CD4-positive, CD25-positive, alpha-beta regulatory T cell (primary cell): ENCODE measurements at regions not wholly inside any gene's neighbourhood (a gene's known extent, or its start where the extent isn't known, plus 50 kb on each side); places are given as distances from the start of the nearest gene placed in this dataset.
A peak's percentile ranks its signal among the peaks of the same experiment; 100 is the strongest.
"Not testable (repeated sequence)": the region's sequence is repeated elsewhere in the genome, so short reads cannot be mapped to it uniquely, and the experiment has no call there.

Experiments used
- ATAC-seq, 2 donors: fragments of 150-1000 bp; cut with Tn5 transposase; one replicate each; pipeline ENCODE4 v1.10.0; 2021; ENCODE audit warnings: low read depth in 2 of 2, moderate number of reproducible peaks in 2 of 2, moderate library complexity in 1 of 2
- DNase-seq, 3 donors: peaks; one replicate each; pipeline versions ENCODE4 v3.0.0 to v3.0.0-alpha.2; 2012 to 2022; ENCODE audit warnings: mixed read lengths in 1 of 3
- H3K27ac ChIP-seq: one replicate; pipeline ENCODE4 v1.7.0; 2013; ENCODE audit warnings: mild to moderate bottlenecking, low read length; ENCODE audit not compliant: insufficient read depth, poor library complexity, severe bottlenecking
- H3K27me3 ChIP-seq: one replicate; pipeline ENCODE4 v1.7.0; 2013; ENCODE audit warnings: low read length; ENCODE audit not compliant: control insufficient read depth, insufficient read depth
- H3K36me3 ChIP-seq: one replicate; pipeline ENCODE4 v1.7.0; 2013; ENCODE audit warnings: mild to moderate bottlenecking, low read length, moderate library complexity; ENCODE audit not compliant: control insufficient read depth, insufficient read depth
- H3K4me1 ChIP-seq: 2 replicates; pipeline ENCODE4 v1.7.0; 2013; ENCODE audit warnings: mild to moderate bottlenecking, low read length; ENCODE audit not compliant: insufficient read depth, control insufficient read depth, poor library complexity, severe bottlenecking
- H3K4me3 ChIP-seq: one replicate; pipeline ENCODE4 v1.7.0; 2013; ENCODE audit warnings: low read depth, mild to moderate bottlenecking, low read length, moderate library complexity
- H3K9me3 ChIP-seq, 2 experiments: 1 replicate in 1 of 2; 2 replicates in 1 of 2; pipeline ENCODE4 v1.7.0; 2013; ENCODE audit warnings: low read length in 2 of 2, mild to moderate bottlenecking in 1 of 2, moderate library complexity in 1 of 2; ENCODE audit not compliant: control insufficient read depth in 2 of 2
- H3K27ac Mint-ChIP-seq, 3 donors: one replicate each; pipeline ENCODE4 v1.8.0; 2020 to 2022; ENCODE audit warnings: mild to moderate bottlenecking in 3 of 3, mixed read lengths in 3 of 3, moderate library complexity in 2 of 3
- H3K27me3 Mint-ChIP-seq: one replicate; pipeline ENCODE4 v1.8.0; 2022; ENCODE audit warnings: mild to moderate bottlenecking, mixed read lengths
- H3K36me3 Mint-ChIP-seq: one replicate; pipeline ENCODE4 v1.8.0; 2020; ENCODE audit warnings: mixed read lengths
- H3K4me1 Mint-ChIP-seq, 4 donors: one replicate each; pipeline ENCODE4 v1.8.0; 2020 to 2022; ENCODE audit warnings: mixed read lengths in 4 of 4, mild to moderate bottlenecking in 1 of 4
- H3K4me3 Mint-ChIP-seq, 4 donors: one replicate each; pipeline ENCODE4 v1.8.0; 2020 to 2022; ENCODE audit warnings: mild to moderate bottlenecking in 4 of 4, mixed read lengths in 4 of 4, moderate library complexity in 3 of 4
- H3K9me3 Mint-ChIP-seq, 7 donors: one replicate each; pipeline ENCODE4 v1.8.0; 2020 to 2022; ENCODE audit warnings: mixed read lengths in 7 of 7, mild to moderate bottlenecking in 3 of 7, moderate library complexity in 2 of 7

- H3K27ac ChIP-seq = no peak overlapping the region
- H3K4me1 ChIP-seq = no peaks in the 10 kb centered on the region
- Mint-ChIP-seq H3K27me3 (no peaks in the 10 kb centered on the region), H3K27ac (no peak overlapping the region), H3K4me1 (no peaks in the 10 kb centered on the region), H3K36me3 (no peaks in the 10 kb centered on the region), H3K9me3 (peaks cover 0 to 13% (median 4%) of the 10 kb centered on the region in 7 donors), H3K4me3 (no peak overlapping the region)
- ATAC-seq (no peak), DNase-seq (no peak)
- H3K27me3 ChIP-seq = no peaks in the 10 kb centered on the region
- H3K9me3 ChIP-seq = peaks cover 0 to 2% of the 10 kb centered on the region in 2 experiments
- H3K36me3 ChIP-seq = no peaks in the 10 kb centered on the region
- no peak overlapping the region for H3K4me3 ChIP-seq
Measured at GRCh38 chr6:21935142-21935541, 341.6 kb downstream of the SOX4 start.

- Mint-ChIP-seq H3K36me3 (no peaks in the 10 kb centered on the region), H3K4me3 (no peak overlapping the region), H3K27me3 (no peaks in the 10 kb centered on the region), H3K4me1 (no peaks in the 10 kb centered on the region), H3K27ac (no peak overlapping the region), H3K9me3 (peaks cover 0 to 13% (median 4%) of the 10 kb centered on the region in 7 donors)
- peak in 1 of 3 donors; percentile 33 for DNase-seq
- no peaks in the 10 kb centered on the region for H3K27me3 ChIP-seq
- H3K27ac ChIP-seq = no peak overlapping the region
- no peaks in the 10 kb centered on the region for H3K4me1 ChIP-seq
- no peak overlapping the region for H3K4me3 ChIP-seq
- H3K9me3 ChIP-seq = peaks cover 0 to 2% of the 10 kb centered on the region in 2 experiments
- no peaks in the 10 kb centered on the region for H3K36me3 ChIP-seq
- ATAC-seq = no peak
Measured at GRCh38 chr6:21935561-21936028, 342.0 kb downstream of the SOX4 start.

GRCh38 chr6:21937466-21937865 lies 343.9 kb downstream of the SOX4 start:
- H3K9me3 ChIP-seq = peaks cover 0 to 2% of the 10 kb centered on the region in 2 experiments
- H3K9me3 Mint-ChIP-seq = peaks cover 0 to 13% (median 4%) of the 10 kb centered on the region in 7 donors

GRCh38 chr6:21939066-21939465 lies 345.5 kb downstream of the SOX4 start:
- H3K9me3 Mint-ChIP-seq, H3K27me3 Mint-ChIP-seq, H3K4me1 ChIP-seq, H3K27ac Mint-ChIP-seq, H3K36me3 ChIP-seq, H3K36me3 Mint-ChIP-seq, ATAC-seq, H3K27me3 ChIP-seq, H3K4me1 Mint-ChIP-seq, H3K4me3 ChIP-seq, DNase-seq, H3K4me3 Mint-ChIP-seq, H3K9me3 ChIP-seq, H3K27ac ChIP-seq: not testable (repeated sequence)

More at GRCh38 chr6:21937466-21937865, 343.9 kb downstream of the SOX4 start:
- ATAC-seq = no peak
- Mint-ChIP-seq H3K4me3 (no peak overlapping the region), H3K27me3 (no peaks in the 10 kb centered on the region), H3K27ac (no peak overlapping the region), H3K4me1 (no peaks in the 10 kb centered on the region), H3K36me3 (no peaks in the 10 kb centered on the region)
- Histone ChIP-seq H3K27me3 (no peaks in the 10 kb centered on the region), H3K4me1 (no peaks in the 10 kb centered on the region), H3K4me3 (no peak overlapping the region), H3K27ac (no peak overlapping the region), H3K36me3 (no peaks in the 10 kb centered on the region)
- DNase-seq = no peak

- Histone ChIP-seq H3K27ac (no peak overlapping the region), H3K4me1 (no peaks in the 10 kb centered on the region), H3K36me3 (no peaks in the 10 kb centered on the region), H3K27me3 (no peaks in the 10 kb centered on the region), H3K9me3 (peaks cover 0 to 2% of the 10 kb centered on the region in 2 experiments), H3K4me3 (no peak overlapping the region)
- Mint-ChIP-seq H3K36me3 (no peaks in the 10 kb centered on the region), H3K4me1 (no peaks in the 10 kb centered on the region), H3K27me3 (no peaks in the 10 kb centered on the region), H3K9me3 (peaks cover 0 to 2% (median 0%) of the 10 kb centered on the region in 7 donors), H3K4me3 (no peak overlapping the region), H3K27ac (no peak overlapping the region)
- ATAC-seq (no peak), DNase-seq (no peak)
Measured at GRCh38 chr6:21941926-21942325, 348.4 kb downstream of the SOX4 start.

GRCh38 chr6:21942897-21943296 lies 349.3 kb downstream of the SOX4 start:
- no peak for DNase-seq
- Histone ChIP-seq H3K9me3 (peaks cover 0 to 2% of the 10 kb centered on the region in 2 experiments), H3K27me3 (no peaks in the 10 kb centered on the region), H3K4me3 (no peak overlapping the region), H3K4me1 (no peaks in the 10 kb centered on the region), H3K36me3 (no peaks in the 10 kb centered on the region), H3K27ac (no peak overlapping the region)
- H3K36me3 Mint-ChIP-seq = no peaks in the 10 kb centered on the region
- H3K4me1 Mint-ChIP-seq = no peaks in the 10 kb centered on the region
- no peak overlapping the region for H3K27ac Mint-ChIP-seq
- no peaks in the 10 kb centered on the region for H3K27me3 Mint-ChIP-seq
- ATAC-seq = no peak
- H3K4me3 Mint-ChIP-seq = no peak overlapping the region
- peaks cover 0 to 3% (median 0%) of the 10 kb centered on the region in 7 donors for H3K9me3 Mint-ChIP-seq

GRCh38 chr6:21946298-21946783 lies 350.5 kb downstream of the PRL start:
- H3K4me3 ChIP-seq = no peak overlapping the region
- H3K27ac Mint-ChIP-seq = no peak overlapping the region

GRCh38 chr6:21947227-21947626 lies 349.6 kb downstream of the PRL start:
- not testable (repeated sequence) for ATAC-seq, H3K9me3 ChIP-seq, H3K27me3 Mint-ChIP-seq, H3K27me3 ChIP-seq, H3K4me1 Mint-ChIP-seq, H3K27ac ChIP-seq, H3K9me3 Mint-ChIP-seq, H3K4me3 ChIP-seq, H3K4me3 Mint-ChIP-seq, H3K4me1 ChIP-seq, DNase-seq, H3K27ac Mint-ChIP-seq, H3K36me3 ChIP-seq, H3K36me3 Mint-ChIP-seq

More at GRCh38 chr6:21946298-21946783, 350.5 kb downstream of the PRL start:
- Histone ChIP-seq H3K9me3 (no peaks in the 10 kb centered on the region), H3K4me1 (no peaks in the 10 kb centered on the region), H3K27ac (no peak overlapping the region), H3K36me3 (no peaks in the 10 kb centered on the region), H3K27me3 (no peaks in the 10 kb centered on the region)
- H3K36me3 Mint-ChIP-seq = no peaks in the 10 kb centered on the region
- peaks cover 0 to 1% (median 0%) of the 10 kb centered on the region in 4 donors for H3K4me1 Mint-ChIP-seq
- H3K4me3 Mint-ChIP-seq = no peak overlapping the region
- DNase-seq = no peak
- no peak for ATAC-seq
- H3K27me3 Mint-ChIP-seq = no peaks in the 10 kb centered on the region
- H3K9me3 Mint-ChIP-seq = peaks cover 0 to 6% (median 0%) of the 10 kb centered on the region in 7 donors
